OCI-LY7 (cell line): ENCODE measurements at regions not wholly inside any gene's neighbourhood (a gene's known extent, or its start where the extent isn't known, plus 50 kb on each side); places are given as distances from the start of the nearest gene placed in this dataset.

Source experiments
- BruUV-seq: library from RNA; stranded (reverse); fragments of 400-500 nt; replicated peaks from 2 replicates; lab custom pipeline; 2021; lab: Mats Ljungman, UMichigan
- CTCF ChIA-PET: fragments of 300-600 bp; sonication (Branson Sonifier 250); formaldehyde crosslinking; loops from one replicate; lab custom pipeline; 2022; ENCODE audit warnings: antibody characterized with exemption; ENCODE audit not compliant: unreplicated experiment; lab: Charles Lee
- POLR2A ChIA-PET: fragments of 300-600 bp; sonication (Branson Sonifier 250); formaldehyde crosslinking; loops from one replicate; lab custom pipeline; 2022; ENCODE audit warnings: antibody characterized with exemption; lab: Charles Lee
- DNase-seq: peaks from one replicate; pipeline ENCODE4 v3.0.0-alpha.2; 2015; ENCODE audit warnings: low spot score
- H2AFZ ChIP-seq: fragments of 200-600 bp; sonication (generic), shearing (Covaris generic); 2 replicates; pipeline ENCODE4 v1.6.1; 2014; ENCODE audit warnings: mild to moderate bottlenecking, antibody characterized with exemption, low read length, moderate library complexity
- H3K27ac ChIP-seq: fragments of 200-600 bp; sonication (generic); 2 replicates; pipeline ENCODE4 v1.5.1; 2014; ENCODE audit warnings: mixed run types, low read depth, mild to moderate bottlenecking, moderate library complexity, low read length, inconsistent platforms; ENCODE audit not compliant: poor library complexity, severe bottlenecking
- H3K36me3 ChIP-seq: fragments of 200-600 bp; sonication (generic); 2 replicates; pipeline ENCODE4 v1.6.1; 2014; ENCODE audit warnings: mild to moderate bottlenecking, antibody characterized with exemption, low read length, moderate library complexity, mixed read lengths; ENCODE audit not compliant: insufficient read depth
- H3K4me1 ChIP-seq: fragments of 200-600 bp; sonication (generic); 2 replicates; pipeline ENCODE4 v1.5.1; 2014; ENCODE audit warnings: mild to moderate bottlenecking, low read length; ENCODE audit not compliant: insufficient read depth, poor library complexity, severe bottlenecking
- H3K4me2 ChIP-seq: fragments of 200-600 bp; sonication (generic); 2 replicates; pipeline ENCODE4 v1.6.1; 2014; ENCODE audit warnings: mild to moderate bottlenecking, low read length
- H3K4me3 ChIP-seq: fragments of 200-600 bp; sonication (generic); 2 replicates; pipeline ENCODE4 v1.5.1; 2014; ENCODE audit warnings: mild to moderate bottlenecking, low read depth, low read length; ENCODE audit not compliant: poor library complexity, severe bottlenecking
- H3K79me2 ChIP-seq: fragments of 200-600 bp; sonication (generic); 2 replicates; pipeline ENCODE4 v1.6.1; 2016; ENCODE audit warnings: low read depth, mild to moderate bottlenecking, low read length, moderate library complexity, mixed read lengths; ENCODE audit not compliant: insufficient read depth
- H3K9me2 ChIP-seq: fragments of 200-600 bp; sonication (generic); 2 replicates; pipeline ENCODE4 v1.6.1; 2016; ENCODE audit warnings: mild to moderate bottlenecking, low read length, mixed read lengths; ENCODE audit not compliant: insufficient read depth
- H3K9me3 ChIP-seq: fragments of 200-600 bp; sonication (generic); 2 replicates; pipeline ENCODE4 v1.6.1; 2014; ENCODE audit warnings: mild to moderate bottlenecking, mixed run types, low read length, mixed read lengths
- H4K20me1 ChIP-seq: fragments of 200-600 bp; sonication (generic); 2 replicates; pipeline ENCODE4 v1.6.1; 2014; ENCODE audit warnings: mild to moderate bottlenecking, antibody characterized with exemption, low read length, moderate library complexity, mixed read lengths; ENCODE audit not compliant: insufficient read depth
- EZH2phosphoT487 ChIP-seq: fragments of 200-600 bp; sonication (generic); IDR thresholded peaks from 2 replicates; pipeline ENCODE4 v1.6.1; 2018; ENCODE audit warnings: low read depth, borderline replicate concordance, mild to moderate bottlenecking, mixed run types, antibody characterized with exemption, low read length, moderate library complexity, mixed read lengths
- intact Hi-C: fragments of 100-400 bp; cut with micrococcal nuclease; formaldehyde crosslinking; loops from one replicate; pipeline ENCODE4 v1.10.0; 2022; ENCODE audit not compliant: unreplicated experiment
- TF ChIP-seq, protein P1 (sequence below): fragments of 200-600 bp; sonication (generic); conservative IDR thresholded peaks from 2 replicates; pipeline ENCODE4 v1.5.1; 2014; ENCODE audit warnings: mild to moderate bottlenecking, antibody characterized with exemption, low read length, moderate library complexity, mixed read lengths

- Histone ChIP-seq H3K36me3 (no peaks in the 10 kb centered on the region), H2AFZ (no peak overlapping the region), H4K20me1 (no peaks in the 10 kb centered on the region), H3K4me2 (no peak overlapping the region), H3K9me3 (no peaks in the 10 kb centered on the region), H3K4me3 (no peak overlapping the region), H3K4me1 (no peaks in the 10 kb centered on the region), H3K27ac (no peak overlapping the region), H3K79me2 (no peaks in the 10 kb centered on the region), H3K9me2 (no peaks in the 10 kb centered on the region)
- TF ChIP-seq, protein P1, sequence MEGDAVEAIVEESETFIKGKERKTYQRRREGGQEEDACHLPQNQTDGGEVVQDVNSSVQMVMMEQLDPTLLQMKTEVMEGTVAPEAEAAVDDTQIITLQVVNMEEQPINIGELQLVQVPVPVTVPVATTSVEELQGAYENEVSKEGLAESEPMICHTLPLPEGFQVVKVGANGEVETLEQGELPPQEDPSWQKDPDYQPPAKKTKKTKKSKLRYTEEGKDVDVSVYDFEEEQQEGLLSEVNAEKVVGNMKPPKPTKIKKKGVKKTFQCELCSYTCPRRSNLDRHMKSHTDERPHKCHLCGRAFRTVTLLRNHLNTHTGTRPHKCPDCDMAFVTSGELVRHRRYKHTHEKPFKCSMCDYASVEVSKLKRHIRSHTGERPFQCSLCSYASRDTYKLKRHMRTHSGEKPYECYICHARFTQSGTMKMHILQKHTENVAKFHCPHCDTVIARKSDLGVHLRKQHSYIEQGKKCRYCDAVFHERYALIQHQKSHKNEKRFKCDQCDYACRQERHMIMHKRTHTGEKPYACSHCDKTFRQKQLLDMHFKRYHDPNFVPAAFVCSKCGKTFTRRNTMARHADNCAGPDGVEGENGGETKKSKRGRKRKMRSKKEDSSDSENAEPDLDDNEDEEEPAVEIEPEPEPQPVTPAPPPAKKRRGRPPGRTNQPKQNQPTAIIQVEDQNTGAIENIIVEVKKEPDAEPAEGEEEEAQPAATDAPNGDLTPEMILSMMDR = no peak
- no peak for TF ChIP-seq EZH2phosphoT487
- ChIA-PET CTCF (no interaction called here), POLR2A (no interaction called here)
- intact Hi-C loops = no loop called here
- no peak for DNase-seq
- BruUV-seq = no TSS peak
Observed at GRCh38 chr22:34283844-34284243, 363.6 kb upstream of the LARGE1 start.

- CTCF ChIA-PET = no interaction called here
- Histone ChIP-seq H2AFZ (no peak overlapping the region), H3K4me1 (no peaks in the 10 kb centered on the region), H3K9me3 (no peaks in the 10 kb centered on the region), H3K9me2 (no peaks in the 10 kb centered on the region), H3K27ac (no peak overlapping the region), H3K79me2 (no peaks in the 10 kb centered on the region), H3K4me2 (no peak overlapping the region), H4K20me1 (no peaks in the 10 kb centered on the region), H3K4me3 (no peak overlapping the region), H3K36me3 (no peaks in the 10 kb centered on the region)
- no peak for DNase-seq
- POLR2A ChIA-PET = no interaction called here
- BruUV-seq = no TSS peak
- no peak for TF ChIP-seq EZH2phosphoT487
- TF ChIP-seq, protein P1 = no peak
- intact Hi-C loops = no loop called here
Observed at GRCh38 chr22:34293324-34293723, 373.0 kb upstream of the LARGE1 start.

GRCh38 chr22:34294476-34294875 is 374.2 kb upstream of the LARGE1 start:
- H3K36me3 ChIP-seq = no peaks in the 10 kb centered on the region
- no peaks in the 10 kb centered on the region for H4K20me1 ChIP-seq
- POLR2A ChIA-PET = no interaction called here
- BruUV-seq = no TSS peak
- H3K4me3 ChIP-seq = no peak overlapping the region
- no peaks in the 10 kb centered on the region for H3K9me3 ChIP-seq
- H3K9me2 ChIP-seq = no peaks in the 10 kb centered on the region
- H3K4me1 ChIP-seq = no peaks in the 10 kb centered on the region
- no peaks in the 10 kb centered on the region for H3K79me2 ChIP-seq
- CTCF ChIA-PET = no interaction called here
- H3K4me2 ChIP-seq = no peak overlapping the region
- intact Hi-C loops = no loop called here
- no peak overlapping the region for H3K27ac ChIP-seq
- H2AFZ ChIP-seq = no peak overlapping the region
- TF ChIP-seq, protein P1 = no peak
- TF ChIP-seq EZH2phosphoT487 = no peak
- DNase-seq = no peak
